DND-41 (cell line): ENCODE measurements at regions not wholly inside any gene's neighbourhood (a gene's known extent, or its start where the extent isn't known, plus 50 kb on each side); places are given as distances from the start of the nearest gene placed in this dataset.

Experiments used
- EZH2 ChIP-seq: IDR thresholded peaks from 3 replicates; pipeline ENCODE4 v1.6.1; 2012; ENCODE audit warnings: borderline replicate concordance, low read depth, mild to moderate bottlenecking, moderate library complexity, low read length, inconsistent platforms; ENCODE audit not compliant: severe bottlenecking
- TF ChIP-seq, protein P1 (sequence below): IDR thresholded peaks from 2 replicates; pipeline ENCODE4 v1.5.1; 2012; ENCODE audit warnings: borderline replicate concordance, low read length, moderate library complexity, mild to moderate bottlenecking; ENCODE audit not compliant: poor library complexity, severe bottlenecking; ENCODE audit errors: extremely low read depth

DNA sequence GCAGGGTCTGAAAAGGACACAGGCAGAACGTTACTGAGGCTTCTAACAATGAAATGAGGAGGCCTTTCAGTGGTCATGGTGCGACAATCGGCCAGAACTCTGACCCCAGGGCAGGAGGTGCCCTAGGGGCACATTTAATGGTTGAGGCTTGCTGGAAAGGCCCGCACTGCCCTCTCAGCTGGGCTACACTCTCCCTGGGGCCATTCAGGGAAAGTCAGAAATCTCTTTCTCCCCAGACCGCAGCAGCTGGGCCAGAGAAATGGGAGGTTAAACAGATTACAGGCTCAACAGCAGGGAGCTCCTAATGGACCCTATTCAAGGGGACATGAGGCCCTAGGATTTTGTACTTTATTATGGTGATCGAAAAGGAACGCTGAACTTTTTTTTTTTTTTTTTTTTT, 85.6 kb upstream of the FGFR2 start:
- TF ChIP-seq, protein P1, sequence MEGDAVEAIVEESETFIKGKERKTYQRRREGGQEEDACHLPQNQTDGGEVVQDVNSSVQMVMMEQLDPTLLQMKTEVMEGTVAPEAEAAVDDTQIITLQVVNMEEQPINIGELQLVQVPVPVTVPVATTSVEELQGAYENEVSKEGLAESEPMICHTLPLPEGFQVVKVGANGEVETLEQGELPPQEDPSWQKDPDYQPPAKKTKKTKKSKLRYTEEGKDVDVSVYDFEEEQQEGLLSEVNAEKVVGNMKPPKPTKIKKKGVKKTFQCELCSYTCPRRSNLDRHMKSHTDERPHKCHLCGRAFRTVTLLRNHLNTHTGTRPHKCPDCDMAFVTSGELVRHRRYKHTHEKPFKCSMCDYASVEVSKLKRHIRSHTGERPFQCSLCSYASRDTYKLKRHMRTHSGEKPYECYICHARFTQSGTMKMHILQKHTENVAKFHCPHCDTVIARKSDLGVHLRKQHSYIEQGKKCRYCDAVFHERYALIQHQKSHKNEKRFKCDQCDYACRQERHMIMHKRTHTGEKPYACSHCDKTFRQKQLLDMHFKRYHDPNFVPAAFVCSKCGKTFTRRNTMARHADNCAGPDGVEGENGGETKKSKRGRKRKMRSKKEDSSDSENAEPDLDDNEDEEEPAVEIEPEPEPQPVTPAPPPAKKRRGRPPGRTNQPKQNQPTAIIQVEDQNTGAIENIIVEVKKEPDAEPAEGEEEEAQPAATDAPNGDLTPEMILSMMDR, result no peak
- no peak for TF ChIP-seq EZH2
